RPMI8226 (cell line): ENCODE measurements at regions not wholly inside any gene's neighbourhood (a gene's known extent, or its start where the extent isn't known, plus 50 kb on each side); places are given as distances from the start of the nearest gene placed in this dataset.
"Not testable (repeated sequence)": the region's sequence is repeated elsewhere in the genome, so short reads cannot be mapped to it uniquely, and the experiment has no call there.

Experiments
- DNase-seq: peaks from one replicate; pipeline ENCODE4 v3.0.0-alpha.2; 2015

- DNase-seq = no peak
These were observed 219.9 kb upstream of the IRS2 start for GRCh38 chr13:110006304-110006703.

GRCh38 chr13:110005563-110005962 is 219.2 kb upstream of the IRS2 start:
- DNase-seq = no peak

- no peak for DNase-seq
These were observed 218.4 kb upstream of the IRS2 start for GRCh38 chr13:110004814-110005213.

- DNase-seq = no peak
These were observed 215.4 kb upstream of the IRS2 start for GRCh38 chr13:110001670-110002275.

GRCh38 chr13:110000534-110001345 is 214.4 kb upstream of the IRS2 start:
- DNase-seq = no peak

GRCh38 chr13:109999659-110000533 is 213.5 kb upstream of the IRS2 start:
- no peak for DNase-seq

GRCh38 chr13:109998684-109999533 is 212.5 kb upstream of the IRS2 start:
- DNase-seq = no peak

- DNase-seq = no peak
These were observed 211.7 kb upstream of the IRS2 start for GRCh38 chr13:109998037-109998436.

GRCh38 chr13:109997056-109997595 is 210.7 kb upstream of the IRS2 start:
- not testable (repeated sequence) for DNase-seq

- DNase-seq = no peak
These were observed 210.1 kb upstream of the IRS2 start for GRCh38 chr13:109996404-109996960.

GRCh38 chr13:109995578-109995977 is 209.2 kb upstream of the IRS2 start:
- no peak for DNase-seq

- no peak for DNase-seq
These were observed 203.9 kb upstream of the IRS2 start for GRCh38 chr13:109990296-109990695.

GRCh38 chr13:109989686-109990085 is 203.3 kb upstream of the IRS2 start:
- DNase-seq = no peak

GRCh38 chr13:109989155-109989554 is 202.8 kb upstream of the IRS2 start:
- no peak for DNase-seq

GRCh38 chr13:109986851-109987250 is 200.5 kb upstream of the IRS2 start:
- DNase-seq = no peak

- no peak for DNase-seq
These were observed 199.6 kb upstream of the IRS2 start for GRCh38 chr13:109985871-109986450.

- DNase-seq = no peak
These were observed 197.1 kb upstream of the IRS2 start for GRCh38 chr13:109983447-109983846.

- no peak for DNase-seq
These were observed 194.6 kb upstream of the IRS2 start for GRCh38 chr13:109981000-109981399.

- not testable (repeated sequence) for DNase-seq
These were observed 193.3 kb upstream of the IRS2 start for GRCh38 chr13:109979676-109980075.

GRCh38 chr13:109979228-109979627 is 192.8 kb upstream of the IRS2 start:
- DNase-seq = no peak

- DNase-seq = no peak
These were observed 191.0 kb upstream of the IRS2 start for GRCh38 chr13:109977212-109977968.
